PC-3 (cell line): ENCODE measurements at regions not wholly inside any gene's neighbourhood (a gene's known extent, or its start where the extent isn't known, plus 50 kb on each side); places are given as distances from the start of the nearest gene placed in this dataset.

Experiments used
- ATAC-seq: fragments of 200-7000 bp; cut with Tn5 transposase; 2 replicates; pipeline ENCODE4 v1.9.1; 2020; ENCODE audit warnings: mild to moderate bottlenecking, moderate library complexity
- BruUV-seq: library from RNA; stranded (reverse); fragments of 400-500 nt; replicated peaks from 2 replicates; lab custom pipeline; 2021; lab: Mats Ljungman, UMichigan
- CTCF ChIA-PET: fragments of 300-600 bp; sonication (Branson Sonifier 250); formaldehyde crosslinking; loops from one replicate; lab custom pipeline; 2022; ENCODE audit warnings: antibody characterized with exemption; lab: Charles Lee
- POLR2A ChIA-PET: fragments of 300-600 bp; sonication (Branson Sonifier 250); formaldehyde crosslinking; loops from one replicate; lab custom pipeline; 2022; ENCODE audit warnings: antibody characterized with exemption; ENCODE audit not compliant: unreplicated experiment; lab: Charles Lee
- DNase-seq: peaks from one replicate; pipeline ENCODE4 v3.0.0-alpha.2; 2015
- H2AFZ ChIP-seq: fragments of 300-600 bp; sonication (generic); 2 replicates; pipeline ENCODE4 v1.6.0; 2016; ENCODE audit warnings: antibody characterized with exemption, low read length
- H3F3A ChIP-seq: fragments of 300-600 bp; sonication (generic); one replicate; pipeline ENCODE4 v1.6.0; 2017; ENCODE audit warnings: antibody characterized with exemption, low read length, control low read depth, mild to moderate bottlenecking; ENCODE audit not compliant: unreplicated experiment
- H3K27ac ChIP-seq: fragments of 300-600 bp; sonication (generic); 2 replicates; pipeline ENCODE4 v1.5.1; 2016; ENCODE audit warnings: mild to moderate bottlenecking, low read length
- H3K27me3 ChIP-seq: fragments of 300-600 bp; sonication (generic); 2 replicates; pipeline ENCODE4 v1.6.1; 2016; ENCODE audit warnings: low read length, mixed read lengths
- H3K36me3 ChIP-seq: fragments of 300-600 bp; sonication (generic); 2 replicates; pipeline ENCODE4 v1.6.1; 2016; ENCODE audit warnings: low read depth, mixed run types, low read length, mixed read lengths
- H3K4me1 ChIP-seq: fragments of 300-600 bp; sonication (generic); 2 replicates; pipeline ENCODE4 v1.5.1; 2016; ENCODE audit warnings: low read length; ENCODE audit not compliant: insufficient read depth
- H3K4me2 ChIP-seq: fragments of 300-600 bp; sonication (generic); 2 replicates; pipeline ENCODE4 v1.6.0; 2016; ENCODE audit warnings: low read length
- H3K4me3 ChIP-seq: fragments of 300-600 bp; sonication (generic); 2 replicates; pipeline ENCODE4 v1.5.1; 2016; ENCODE audit warnings: mild to moderate bottlenecking, low read length, mixed read lengths
- H3K79me2 ChIP-seq: fragments of 300-600 bp; sonication (generic); 2 replicates; pipeline ENCODE4 v1.6.1; 2017; ENCODE audit warnings: low read length, mixed read lengths
- H3K9ac ChIP-seq: fragments of 300-600 bp; sonication (generic); 2 replicates; pipeline ENCODE4 v1.6.0; 2016; ENCODE audit warnings: mild to moderate bottlenecking, low read length
- H3K9me2 ChIP-seq: fragments of 300-600 bp; sonication (generic); replicated peaks from 2 replicates; pipeline ENCODE4 v1.6.1; 2016; ENCODE audit warnings: mixed run types, low read length, mixed read lengths
- H3K9me3 ChIP-seq: fragments of 300-600 bp; sonication (generic); 2 replicates; pipeline ENCODE4 v1.6.1; 2016; ENCODE audit warnings: low read length, mixed read lengths
- H4K20me1 ChIP-seq: fragments of 300-600 bp; sonication (generic); 2 replicates; pipeline ENCODE4 v1.6.1; 2016; ENCODE audit warnings: low read length, mixed read lengths
- CTCF ChIP-seq: fragments of 300-600 bp; sonication (generic); conservative IDR thresholded peaks from 2 replicates; pipeline ENCODE4 v1.5.1; 2017; ENCODE audit warnings: antibody characterized with exemption, low read depth, mild to moderate bottlenecking, low read length
- EZH2 ChIP-seq: fragments of 300-600 bp; sonication (generic); IDR thresholded peaks from one replicate; pipeline ENCODE4 v1.6.1; 2017; ENCODE audit warnings: antibody characterized with exemption, mild to moderate bottlenecking, low read length; ENCODE audit not compliant: unreplicated experiment
- EZH2phosphoT487 ChIP-seq: fragments of 300-600 bp; sonication (generic); IDR thresholded peaks from 2 replicates; pipeline ENCODE4 v1.6.1; 2018; ENCODE audit warnings: mild to moderate bottlenecking, antibody characterized with exemption, low read length, borderline replicate concordance
- intact Hi-C: fragments of 100-400 bp; cut with micrococcal nuclease; formaldehyde crosslinking; loops from 2 replicates; pipeline ENCODE4 v1.9.0; 2023

GRCh38 chr4:156117743-156118142, 164.1 kb upstream of the CTSO start:
- H3K9me3 ChIP-seq: no peaks in the 10 kb centered on the region
- no peak overlapping the region for H2AFZ ChIP-seq
- no peak overlapping the region for H3K27ac ChIP-seq
- H4K20me1 ChIP-seq: no peaks in the 10 kb centered on the region
- intact Hi-C loops: no loop called here
- no peaks in the 10 kb centered on the region for H3K9me2 ChIP-seq
- DNase-seq (no peak), ATAC-seq (no peak)
- H3K27me3 ChIP-seq: no peaks in the 10 kb centered on the region
- peaks cover 17% of the 10 kb centered on the region for H3K4me1 ChIP-seq
- TF ChIP-seq EZH2 (no peak), EZH2phosphoT487 (no peak), CTCF (no peak)
- CTCF ChIA-PET: no interaction called here
- no peaks in the 10 kb centered on the region for H3K79me2 ChIP-seq
- no peak overlapping the region for H3K9ac ChIP-seq
- H3K4me2 ChIP-seq: no peak overlapping the region
- no peaks in the 10 kb centered on the region for H3F3A ChIP-seq
- POLR2A ChIA-PET: no interaction called here
- no TSS peak for BruUV-seq
- no peak overlapping the region for H3K4me3 ChIP-seq
- no peaks in the 10 kb centered on the region for H3K36me3 ChIP-seq

- TF ChIP-seq EZH2 (no peak), EZH2phosphoT487 (no peak), CTCF (no peak)
- BruUV-seq: no TSS peak
- no peaks in the 10 kb centered on the region for H3K27me3 ChIP-seq
- peaks cover 17% of the 10 kb centered on the region for H3K4me1 ChIP-seq
- H3K4me3 ChIP-seq: no peak overlapping the region
- intact Hi-C loops: no loop called here
- H2AFZ ChIP-seq: no peak overlapping the region
- POLR2A ChIA-PET: no interaction called here
- H4K20me1 ChIP-seq: no peaks in the 10 kb centered on the region
- H3F3A ChIP-seq: no peaks in the 10 kb centered on the region
- H3K9me2 ChIP-seq: no peaks in the 10 kb centered on the region
- H3K4me2 ChIP-seq: no peak overlapping the region
- CTCF ChIA-PET: no interaction called here
- H3K9ac ChIP-seq: no peak overlapping the region
- ATAC-seq (no peak), DNase-seq (no peak)
- no peaks in the 10 kb centered on the region for H3K36me3 ChIP-seq
- no peak overlapping the region for H3K27ac ChIP-seq
- no peaks in the 10 kb centered on the region for H3K9me3 ChIP-seq
- H3K79me2 ChIP-seq: no peaks in the 10 kb centered on the region
These were observed 163.3 kb upstream of the CTSO start for GRCh38 chr4:156116991-156117390.

- ChIA-PET POLR2A (no interaction called here), CTCF (interaction anchor here (0.5 kb wide), 1 partner anchor 1189 kb away, joined by 3 read pairs; no protein-coding TSS in a partner anchor)
- Histone ChIP-seq H3K4me3 (no peak overlapping the region), H3K79me2 (no peaks in the 10 kb centered on the region), H3F3A (no peaks in the 10 kb centered on the region), H3K27me3 (no peaks in the 10 kb centered on the region), H3K36me3 (no peaks in the 10 kb centered on the region), H3K9ac (no peak overlapping the region), H3K9me3 (no peaks in the 10 kb centered on the region), H3K4me2 (no peak overlapping the region), H3K27ac (no peak overlapping the region), H3K4me1 (peaks cover 17% of the 10 kb centered on the region), H4K20me1 (no peaks in the 10 kb centered on the region), H3K9me2 (no peaks in the 10 kb centered on the region), H2AFZ (no peak overlapping the region)
- ATAC-seq (no peak), DNase-seq (peak; percentile 36)
- TF ChIP-seq EZH2phosphoT487 (no peak), EZH2 (no peak), CTCF (peak; percentile 59)
- no TSS peak for BruUV-seq
- intact Hi-C loops: no loop called here
These were observed 159.6 kb upstream of the CTSO start for GRCh38 chr4:156113138-156113765.
